Kidney epithelial cell (primary cell): ENCODE measurements at regions not wholly inside any gene's neighbourhood (a gene's known extent, or its start where the extent isn't known, plus 50 kb on each side); places are given as distances from the start of the nearest gene placed in this dataset.
A peak's percentile ranks its signal among the peaks of the same experiment; 100 is the strongest.
"Not testable (repeated sequence)": the region's sequence is repeated elsewhere in the genome, so short reads cannot be mapped to it uniquely, and the experiment has no call there.

ENCODE experiments used
- DNase-seq: peaks from one replicate; pipeline ENCODE4 v3.0.0-alpha.2; 2010; ENCODE audit warnings: low read depth
- H3K27me3 ChIP-seq: 2 replicates; pipeline ENCODE4 v1.6.0; 2011; ENCODE audit warnings: low read length; ENCODE audit not compliant: control insufficient read depth, insufficient read depth
- H3K36me3 ChIP-seq: 2 replicates; pipeline ENCODE4 v1.5.1; 2011; ENCODE audit warnings: low read length; ENCODE audit not compliant: control insufficient read depth, insufficient read depth
- H3K4me3 ChIP-seq: 2 replicates; pipeline ENCODE4 v1.5.1; 2011; ENCODE audit warnings: low read depth, mild to moderate bottlenecking, control low read depth, low read length
- TF ChIP-seq, protein P1 (sequence below): IDR thresholded peaks from 2 replicates; pipeline ENCODE4 v1.5.1; 2011; ENCODE audit warnings: mild to moderate bottlenecking, moderate library complexity, low read length, control low read depth, inconsistent platforms; ENCODE audit not compliant: insufficient read depth, poor library complexity, severe bottlenecking

DNA sequence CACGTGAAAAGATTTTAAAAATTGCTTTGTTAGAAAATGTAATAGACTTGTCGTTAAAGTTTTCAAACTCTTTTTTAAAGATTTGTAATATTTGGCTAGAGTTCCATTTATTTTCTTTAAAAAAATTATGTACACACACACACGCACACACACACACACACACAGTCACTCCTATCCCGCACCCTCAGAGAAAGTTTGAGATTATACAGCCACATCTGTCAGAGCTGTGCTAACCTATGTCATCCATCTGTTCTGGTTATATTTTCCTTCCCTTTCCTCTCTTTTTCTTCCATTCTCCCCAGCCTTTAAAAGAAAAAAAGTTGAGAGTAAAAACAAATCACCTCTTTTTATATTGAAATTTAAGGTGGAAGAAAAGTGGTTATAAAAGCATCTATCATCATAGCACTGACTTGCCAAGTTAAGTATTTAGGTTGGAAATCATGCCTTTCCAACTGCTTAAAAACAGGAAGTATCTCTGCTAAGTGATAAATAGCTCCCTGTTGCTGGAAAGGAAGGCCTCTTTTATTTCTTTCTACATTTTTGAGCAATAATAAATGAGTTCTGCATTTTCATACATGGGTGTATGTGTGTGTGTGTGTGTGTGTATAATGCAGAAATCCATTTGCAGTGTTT, 163.3 kb upstream of the SPRY1 start:
- Histone ChIP-seq H3K4me3 (no peak overlapping the region), H3K36me3 (no peaks in the 10 kb centered on the region), H3K27me3 (no peaks in the 10 kb centered on the region)
- DNase-seq = no peak
- TF ChIP-seq, protein P1, sequence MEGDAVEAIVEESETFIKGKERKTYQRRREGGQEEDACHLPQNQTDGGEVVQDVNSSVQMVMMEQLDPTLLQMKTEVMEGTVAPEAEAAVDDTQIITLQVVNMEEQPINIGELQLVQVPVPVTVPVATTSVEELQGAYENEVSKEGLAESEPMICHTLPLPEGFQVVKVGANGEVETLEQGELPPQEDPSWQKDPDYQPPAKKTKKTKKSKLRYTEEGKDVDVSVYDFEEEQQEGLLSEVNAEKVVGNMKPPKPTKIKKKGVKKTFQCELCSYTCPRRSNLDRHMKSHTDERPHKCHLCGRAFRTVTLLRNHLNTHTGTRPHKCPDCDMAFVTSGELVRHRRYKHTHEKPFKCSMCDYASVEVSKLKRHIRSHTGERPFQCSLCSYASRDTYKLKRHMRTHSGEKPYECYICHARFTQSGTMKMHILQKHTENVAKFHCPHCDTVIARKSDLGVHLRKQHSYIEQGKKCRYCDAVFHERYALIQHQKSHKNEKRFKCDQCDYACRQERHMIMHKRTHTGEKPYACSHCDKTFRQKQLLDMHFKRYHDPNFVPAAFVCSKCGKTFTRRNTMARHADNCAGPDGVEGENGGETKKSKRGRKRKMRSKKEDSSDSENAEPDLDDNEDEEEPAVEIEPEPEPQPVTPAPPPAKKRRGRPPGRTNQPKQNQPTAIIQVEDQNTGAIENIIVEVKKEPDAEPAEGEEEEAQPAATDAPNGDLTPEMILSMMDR = no peak

DNA sequence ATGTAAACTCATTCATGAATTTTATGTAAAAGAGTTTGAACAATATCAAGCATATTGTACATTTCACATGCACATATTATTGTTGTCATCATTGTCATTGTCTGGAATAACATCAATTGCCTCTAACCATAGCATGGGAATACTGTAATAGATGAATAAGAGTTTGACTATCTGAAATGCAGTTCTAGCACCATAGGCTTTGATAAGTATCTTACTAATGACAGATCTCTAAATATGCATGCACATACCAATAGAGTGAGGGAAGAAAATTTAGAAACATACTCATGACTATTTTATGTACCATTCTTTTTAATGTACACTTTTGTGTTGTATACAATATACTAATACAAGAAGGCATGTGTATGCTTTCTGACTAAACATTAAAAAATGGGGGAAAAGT, 161.6 kb upstream of the SPRY1 start:
- H3K4me3 ChIP-seq = no peak overlapping the region
- no peaks in the 10 kb centered on the region for H3K36me3 ChIP-seq
- no peaks in the 10 kb centered on the region for H3K27me3 ChIP-seq
- DNase-seq = no peak
- TF ChIP-seq, protein P1 = no peak

DNA sequence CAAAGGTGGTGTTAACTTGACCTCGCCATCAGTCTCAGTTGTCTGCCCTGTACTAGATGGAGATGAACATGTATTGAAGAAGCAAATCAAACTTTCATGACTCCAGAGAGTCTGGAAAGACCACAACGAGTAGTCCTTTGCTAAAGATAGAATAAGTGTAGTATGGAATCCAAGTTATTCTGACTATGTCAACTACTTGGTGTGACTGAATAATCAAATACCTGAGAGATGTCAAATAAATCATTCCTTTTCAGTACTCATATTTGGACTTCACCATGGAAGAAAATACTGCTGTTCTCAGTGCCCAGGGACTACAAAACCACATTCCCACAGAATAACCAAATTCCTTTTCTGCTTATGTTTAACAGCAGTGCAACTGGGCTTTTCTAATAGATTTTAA, 161.2 kb upstream of the SPRY1 start:
- Histone ChIP-seq H3K4me3 (no peak overlapping the region), H3K27me3 (no peaks in the 10 kb centered on the region), H3K36me3 (no peaks in the 10 kb centered on the region)
- TF ChIP-seq, protein P1 = no peak
- DNase-seq = no peak

DNA sequence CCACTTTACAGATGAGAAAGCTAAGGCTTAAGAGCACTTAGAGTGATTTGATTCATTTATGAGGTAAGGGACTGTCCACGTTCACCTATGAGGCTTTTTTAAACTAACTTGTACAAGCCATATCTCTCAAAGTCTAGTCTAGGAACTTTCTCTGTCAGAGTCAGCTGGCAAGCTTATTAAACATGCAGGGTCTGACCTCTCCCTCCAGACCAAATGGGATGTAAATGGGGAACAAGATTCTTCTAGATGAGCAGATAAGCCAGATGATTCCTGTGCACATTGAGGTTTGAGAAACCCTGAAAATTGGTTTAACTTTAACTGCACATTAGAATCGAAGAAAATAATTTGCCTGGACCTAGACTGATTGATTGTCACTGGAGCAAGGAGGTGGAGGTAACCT, 160.0 kb upstream of the SPRY1 start:
- TF ChIP-seq, protein P1 = no peak
- DNase-seq = no peak
- no peak overlapping the region for H3K4me3 ChIP-seq
- no peaks in the 10 kb centered on the region for H3K36me3 ChIP-seq
- H3K27me3 ChIP-seq = no peaks in the 10 kb centered on the region

DNA sequence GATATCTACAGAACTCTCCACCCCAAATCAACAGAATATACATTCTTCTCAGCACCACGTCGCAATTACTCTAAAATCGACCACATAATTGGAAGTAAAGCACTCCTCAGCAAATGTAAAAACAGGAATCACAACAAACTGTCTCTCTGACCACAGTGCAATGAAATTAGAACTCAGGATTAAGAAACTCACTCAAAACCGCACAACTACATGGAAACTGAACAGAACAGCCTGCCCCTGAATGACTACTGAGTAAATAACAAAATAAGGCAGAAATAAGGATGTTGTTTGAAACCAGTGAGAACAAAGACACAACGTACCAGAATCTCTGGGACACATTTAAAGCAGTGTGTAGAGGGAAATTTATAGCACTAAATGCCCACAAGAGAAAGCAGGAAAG, 156.3 kb upstream of the SPRY1 start:
- not testable (repeated sequence) for DNase-seq, H3K27me3 ChIP-seq, H3K4me3 ChIP-seq, H3K36me3 ChIP-seq

DNA sequence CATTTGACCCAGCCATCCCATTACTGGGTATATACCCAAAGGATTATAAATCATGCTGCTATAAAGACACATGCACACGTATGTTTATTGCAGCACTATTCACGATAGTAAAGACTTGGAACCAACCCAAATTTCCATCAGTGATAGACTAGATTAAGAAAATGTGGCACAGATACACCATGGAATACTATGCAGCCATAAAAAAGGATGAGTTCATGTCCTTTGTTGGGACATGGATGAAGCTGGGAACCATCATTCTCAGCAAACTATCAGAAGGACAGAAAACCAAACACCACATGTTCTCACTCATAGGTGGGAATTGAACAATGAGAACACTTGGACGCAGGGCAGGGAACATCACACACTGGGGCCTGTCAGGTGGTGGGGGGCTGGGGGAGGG, 153.4 kb upstream of the SPRY1 start:
- not testable (repeated sequence) for H3K36me3 ChIP-seq, H3K27me3 ChIP-seq, DNase-seq, H3K4me3 ChIP-seq

DNA sequence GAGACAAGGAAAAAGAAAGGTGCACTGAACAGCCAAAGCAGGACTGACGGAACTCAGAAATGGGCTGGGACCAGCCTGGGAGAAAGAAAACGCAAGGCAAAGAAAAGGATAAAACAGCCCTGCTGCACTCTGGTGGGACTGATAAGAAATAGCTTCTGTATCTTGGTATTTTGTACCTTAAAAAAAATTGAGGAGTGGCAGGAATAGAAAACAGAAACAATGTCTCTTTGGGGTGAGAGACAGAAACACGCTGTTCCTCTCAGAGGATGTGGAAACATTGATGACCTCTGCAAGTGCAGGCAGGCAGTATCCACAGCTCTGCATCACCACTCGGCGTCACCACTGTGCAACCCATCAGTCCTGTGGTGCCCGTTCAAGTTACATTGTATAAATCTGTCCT, 152.5 kb upstream of the SPRY1 start:
- Histone ChIP-seq H3K36me3 (no peaks in the 10 kb centered on the region), H3K27me3 (no peaks in the 10 kb centered on the region), H3K4me3 (no peak overlapping the region)
- no peak for DNase-seq
- TF ChIP-seq, protein P1 = peak; percentile 4
